Hepatocyte (in vitro differentiated cells): ENCODE measurements at regions not wholly inside any gene's neighbourhood (a gene's known extent, or its start where the extent isn't known, plus 50 kb on each side); places are given as distances from the start of the nearest gene placed in this dataset.

Source experiments
- DNase-seq: peaks from one replicate; pipeline ENCODE4 v3.0.0-alpha.2; 2016; ENCODE audit warnings: low spot score
- H2AFZ ChIP-seq: fragments of 200-600 bp; sonication (generic); 2 replicates; pipeline ENCODE4 v1.6.0; 2016; ENCODE audit warnings: antibody characterized with exemption, mild to moderate bottlenecking
- H3K27ac ChIP-seq: fragments of 200-600 bp; sonication (generic); 2 replicates; pipeline ENCODE4 v1.5.1; 2016; ENCODE audit warnings: mild to moderate bottlenecking
- H3K27me3 ChIP-seq: fragments of 200-600 bp; sonication (generic); 2 replicates; pipeline ENCODE4 v1.6.1; 2016
- H3K36me3 ChIP-seq: fragments of 200-600 bp; sonication (generic); replicated peaks from 2 replicates; pipeline ENCODE4 v1.5.1; 2016; ENCODE audit warnings: low read depth; ENCODE audit not compliant: insufficient read depth
- H3K4me1 ChIP-seq: fragments of 200-600 bp; sonication (generic); 2 replicates; pipeline ENCODE4 v1.5.1; 2016; ENCODE audit warnings: mild to moderate bottlenecking, moderate library complexity; ENCODE audit not compliant: insufficient read depth
- H3K4me2 ChIP-seq: fragments of 200-600 bp; sonication (generic); 2 replicates; pipeline ENCODE4 v1.6.0; 2016
- H3K4me3 ChIP-seq: fragments of 200-600 bp; sonication (generic); 2 replicates; pipeline ENCODE4 v1.5.1; 2016; ENCODE audit warnings: mild to moderate bottlenecking
- H3K79me2 ChIP-seq: fragments of 200-600 bp; sonication (generic); 2 replicates; pipeline ENCODE4 v1.6.0; 2017; ENCODE audit warnings: mild to moderate bottlenecking
- H3K9me2 ChIP-seq: fragments of 200-600 bp; sonication (generic); replicated peaks from 2 replicates; pipeline ENCODE4 v1.6.0; 2017; ENCODE audit warnings: mild to moderate bottlenecking; ENCODE audit not compliant: insufficient read depth
- H3K9me3 ChIP-seq: fragments of 200-600 bp; sonication (generic); 2 replicates; pipeline ENCODE4 v1.5.1; 2016; ENCODE audit warnings: low read depth, mild to moderate bottlenecking
- H4K20me1 ChIP-seq: fragments of 200-600 bp; sonication (generic); 2 replicates; pipeline ENCODE4 v1.6.0; 2016; ENCODE audit warnings: mild to moderate bottlenecking; ENCODE audit not compliant: insufficient read depth, poor library complexity, severe bottlenecking
- CTCF ChIP-seq: fragments of 200-600 bp; sonication (generic); IDR thresholded peaks from 2 replicates; pipeline ENCODE4 v1.5.1; 2016; ENCODE audit warnings: antibody characterized with exemption, mild to moderate bottlenecking; ENCODE audit not compliant: poor library complexity
- EZH2 ChIP-seq: fragments of 200-600 bp; sonication (generic); IDR thresholded peaks from 2 replicates; pipeline ENCODE4 v1.6.1; 2016; ENCODE audit warnings: antibody characterized with exemption, mild to moderate bottlenecking, borderline replicate concordance
- EZH2phosphoT487 ChIP-seq: fragments of 200-600 bp; sonication (generic); IDR thresholded peaks from one replicate; pipeline ENCODE4 v1.6.1; 2018; ENCODE audit warnings: antibody characterized with exemption, mild to moderate bottlenecking, low read depth, moderate library complexity; ENCODE audit not compliant: unreplicated experiment, severe bottlenecking
- WGBS: methylation state at CpG from one replicate; pipeline ENCODE4 v1.1.6; 2016; ENCODE audit warnings: low lambda C conversion rate; ENCODE audit errors: missing lambda C conversion rate; 5-methylcytosine and 5-hydroxymethylcytosine counted together

GRCh38 chr6:11333132-11333849 lies 100.8 kb upstream of the NEDD9 start:
- WGBS, result 93% methylated on average over 6 of the region's 6 CpGs
- no peak overlapping the region for H3K27ac ChIP-seq
- no peak for DNase-seq

GRCh38 chr6:11332463-11332862 lies 100.0 kb upstream of the NEDD9 start:
- Histone ChIP-seq H3K9me3 (no peaks in the 10 kb centered on the region), H2AFZ (no peak overlapping the region), H3K9me2 (no peaks in the 10 kb centered on the region), H3K27ac (no peak overlapping the region), H3K4me2 (no peak overlapping the region), H4K20me1 (no peaks in the 10 kb centered on the region), H3K79me2 (no peaks in the 10 kb centered on the region), H3K36me3 (no peaks in the 10 kb centered on the region), H3K4me1 (peaks cover 10% of the 10 kb centered on the region), H3K4me3 (no peak overlapping the region), H3K27me3 (no peaks in the 10 kb centered on the region)
- no peak for TF ChIP-seq CTCF
- no peak for TF ChIP-seq EZH2phosphoT487
- no peak for TF ChIP-seq EZH2
- WGBS, result 92% methylated on average over 7 of the region's 7 CpGs
- DNase-seq, result no peak

More at GRCh38 chr6:11333132-11333849, 100.8 kb upstream of the NEDD9 start:
- Histone ChIP-seq H3K36me3 (no peaks in the 10 kb centered on the region), H2AFZ (no peak overlapping the region), H3K4me2 (no peak overlapping the region), H3K4me3 (no peak overlapping the region), H4K20me1 (no peaks in the 10 kb centered on the region), H3K27me3 (no peaks in the 10 kb centered on the region), H3K4me1 (peaks cover 8% of the 10 kb centered on the region), H3K9me2 (no peaks in the 10 kb centered on the region), H3K79me2 (no peaks in the 10 kb centered on the region), H3K9me3 (no peaks in the 10 kb centered on the region)
- TF ChIP-seq EZH2 (no peak), EZH2phosphoT487 (no peak), CTCF (no peak)

- H3K27ac ChIP-seq, result peak overlapping the region; percentile 31
- no peak overlapping the region for H2AFZ ChIP-seq
- H3K36me3 ChIP-seq, result no peaks in the 10 kb centered on the region
- H3K79me2 ChIP-seq, result no peaks in the 10 kb centered on the region
- no peaks in the 10 kb centered on the region for H3K27me3 ChIP-seq
- H3K4me1 ChIP-seq, result peaks cover 10% of the 10 kb centered on the region
- no peak overlapping the region for H3K4me3 ChIP-seq
- no peaks in the 10 kb centered on the region for H3K9me2 ChIP-seq
- H3K4me2 ChIP-seq, result no peak overlapping the region
- no peak for TF ChIP-seq EZH2
- TF ChIP-seq EZH2phosphoT487, result no peak
- no peak for TF ChIP-seq CTCF
- no peaks in the 10 kb centered on the region for H4K20me1 ChIP-seq
- no peaks in the 10 kb centered on the region for H3K9me3 ChIP-seq
- 95% methylated on average over 5 of the region's 5 CpGs for WGBS
- DNase-seq, result no peak
Measured at GRCh38 chr6:11331111-11331510, 98.6 kb upstream of the NEDD9 start.
